GM12878 (cell line): ENCODE measurements at regions not wholly inside any gene's neighbourhood (a gene's known extent, or its start where the extent isn't known, plus 50 kb on each side); places are given as distances from the start of the nearest gene placed in this dataset.
"Not testable (repeated sequence)": the region's sequence is repeated elsewhere in the genome, so short reads cannot be mapped to it uniquely, and the experiment has no call there.

Experiments
- BRCA1 ChIP-seq: IDR thresholded peaks from 2 replicates; pipeline ENCODE4 v1.6.1; 2011; ENCODE audit warnings: low read depth, low read length, improper control_type of control experiment
- CBX3 ChIP-seq: fragments of 200-600 bp; sonication (generic); IDR thresholded peaks from 2 replicates; pipeline ENCODE4 v1.6.1; 2016; ENCODE audit warnings: low read depth, borderline replicate concordance
- CEBPZ ChIP-seq: fragments of 150-350 bp; IDR thresholded peaks from 2 replicates; pipeline ENCODE4 v1.6.1; 2016; ENCODE audit warnings: low read depth, low read length
- CTCF ChIP-seq, 3 experiments: IDR thresholded peaks in 2 of 3; conservative IDR thresholded peaks in 1 of 3; 2 replicates each; pipeline ENCODE4 v1.5.1; 2011; ENCODE audit warnings: low read depth in 3 of 3, low read length in 3 of 3, mild to moderate bottlenecking in 3 of 3, control low read depth in 2 of 3, moderate library complexity in 2 of 3, inconsistent platforms in 1 of 3, mixed read lengths in 1 of 3; ENCODE audit not compliant: control insufficient read depth in 2 of 3, insufficient read depth in 1 of 3; ENCODE audit errors: extremely low read depth in 1 of 3
- EP300 ChIP-seq, 2 experiments: fragments of 150-350 bp in 1 of 2; IDR thresholded peaks; 2 replicates each; pipeline ENCODE4 v1.6.1; 2011 to 2012; ENCODE audit warnings: low read depth in 2 of 2, low read length in 2 of 2, borderline replicate concordance in 1 of 2, improper control_type of control experiment in 1 of 2, inconsistent platforms in 1 of 2; ENCODE audit not compliant: control insufficient read depth in 1 of 2
- RCOR1 ChIP-seq: conservative IDR thresholded peaks from 2 replicates; pipeline ENCODE4 v1.6.1; 2012; ENCODE audit warnings: low read depth, low read length, improper control_type of control experiment
- REST ChIP-seq: IDR thresholded peaks from 2 replicates; pipeline ENCODE4 v1.6.1; 2012; ENCODE audit warnings: mild to moderate bottlenecking, low read depth, low read length
- TAF1 ChIP-seq: IDR thresholded peaks from 2 replicates; pipeline ENCODE4 v1.6.1; 2011; ENCODE audit warnings: mild to moderate bottlenecking, low read depth, low read length, borderline replicate concordance

DNA sequence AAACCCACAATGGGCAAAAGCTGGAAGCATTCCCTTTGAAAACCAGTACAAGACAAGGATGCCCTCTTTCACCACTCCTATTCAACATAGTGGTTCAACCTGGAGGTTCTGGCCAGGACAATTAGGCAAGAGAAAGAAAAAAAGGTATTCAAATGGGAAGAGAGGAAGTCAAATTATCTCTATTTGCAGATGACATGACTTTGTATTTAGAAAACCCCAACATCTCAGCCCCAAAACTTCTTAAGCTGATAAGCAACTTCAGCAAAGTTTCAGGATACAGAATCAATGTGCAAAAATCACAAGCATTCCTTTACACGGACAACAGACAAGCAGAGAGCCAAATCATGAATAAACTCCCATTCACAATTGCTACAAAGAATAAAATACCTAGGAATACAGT is 246.9 kb downstream of the DMAC1 start:
- not testable (repeated sequence) for TF ChIP-seq CBX3; REST; BRCA1; CTCF (IDR thresholded peaks at IDR 0.05 in 2 of 3, conservative IDR thresholded peaks at IDR 0.05 in 1 of 3; ENCODE audit: control insufficient read depth in 2 of 3, extremely low read depth in 1 of 3, insufficient read depth in 1 of 3, low read depth in 3 of 3, low read length in 3 of 3); EP300 (IDR thresholded peaks at IDR 0.05; ENCODE audit: borderline replicate concordance in 1 of 2, control insufficient read depth in 1 of 2, low read depth in 2 of 2, low read length in 2 of 2); TAF1; RCOR1; CEBPZ
